Stimulated activated naive CD8-positive, alpha-beta T cell treated with anti-CD3 and anti-CD28 coated beads, Interleukin-15, amount 100 ng/mL, for 72 hours (primary cell): ENCODE measurements at regions not wholly inside any gene's neighbourhood (a gene's known extent, or its start where the extent isn't known, plus 50 kb on each side); places are given as distances from the start of the nearest gene placed in this dataset.

Experiments used
- ATAC-seq: fragments of 150-1000 bp; cut with Tn5 transposase; 2 replicates; pipeline ENCODE4 v1.10.0; 2021; ENCODE audit warnings: mild to moderate bottlenecking, moderate library complexity
- DNase-seq, 2 donors: peaks; one replicate each; pipeline ENCODE4 v3.0.0; 2021 to 2022
- H3K27ac Mint-ChIP-seq, 2 donors: one replicate each; pipeline ENCODE4 v1.8.0; 2022; ENCODE audit warnings: mild to moderate bottlenecking in 2 of 2, mixed read lengths in 2 of 2, moderate library complexity in 2 of 2
- H3K27me3 Mint-ChIP-seq: one replicate; pipeline ENCODE4 v1.8.0; 2022; ENCODE audit warnings: mixed read lengths
- H3K4me1 Mint-ChIP-seq: one replicate; pipeline ENCODE4 v1.8.0; 2022; ENCODE audit warnings: mild to moderate bottlenecking, mixed read lengths
- H3K4me3 Mint-ChIP-seq, 2 donors: one replicate each; pipeline ENCODE4 v1.8.0; 2022; ENCODE audit warnings: mild to moderate bottlenecking in 2 of 2, mixed read lengths in 2 of 2, moderate library complexity in 1 of 2
- H3K9me3 Mint-ChIP-seq, 2 donors: one replicate each; pipeline ENCODE4 v1.8.0; 2022; ENCODE audit warnings: mixed read lengths in 2 of 2

DNA sequence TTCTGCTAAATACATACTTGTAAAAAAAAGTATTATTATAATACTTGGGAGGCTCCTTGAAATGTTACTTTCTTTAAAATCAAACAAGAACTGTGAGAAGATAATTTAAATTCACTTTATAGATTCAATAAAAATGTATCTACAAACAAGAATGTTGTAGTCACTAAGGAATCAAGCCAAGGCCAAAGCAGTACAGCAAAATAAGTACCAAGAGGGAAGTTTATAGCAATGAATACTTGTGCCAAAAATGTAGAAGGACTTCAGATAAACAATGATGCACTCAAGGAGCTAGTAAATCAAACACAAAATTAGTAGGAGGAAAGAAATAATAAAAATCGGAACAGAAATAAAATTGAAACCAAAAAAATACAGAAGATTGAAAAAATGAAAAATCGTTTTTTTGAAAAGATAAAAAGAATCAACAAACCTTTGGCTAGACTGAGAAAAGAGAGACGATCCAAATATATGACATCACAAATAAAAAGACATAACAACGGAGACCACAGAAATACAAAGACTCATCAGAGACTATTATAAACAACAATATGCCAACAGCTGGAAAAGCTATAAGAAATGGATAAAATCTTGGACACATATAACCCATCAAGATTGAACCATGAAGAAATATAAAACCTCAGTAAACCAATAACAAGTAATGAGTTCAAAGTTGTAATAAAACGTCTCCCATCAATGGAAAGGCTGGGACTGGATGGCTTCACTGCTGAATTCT, 286.0 kb upstream of the TMEM229A start:
- H3K4me3 Mint-ChIP-seq: no peak overlapping the region
- H3K4me1 Mint-ChIP-seq: no peaks in the 10 kb centered on the region
- DNase-seq (no peak), ATAC-seq (no peak)
- peaks cover 8 to 13% of the 10 kb centered on the region in 2 donors for H3K9me3 Mint-ChIP-seq
- no peak overlapping the region for H3K27ac Mint-ChIP-seq
- no peaks in the 10 kb centered on the region for H3K27me3 Mint-ChIP-seq

DNA sequence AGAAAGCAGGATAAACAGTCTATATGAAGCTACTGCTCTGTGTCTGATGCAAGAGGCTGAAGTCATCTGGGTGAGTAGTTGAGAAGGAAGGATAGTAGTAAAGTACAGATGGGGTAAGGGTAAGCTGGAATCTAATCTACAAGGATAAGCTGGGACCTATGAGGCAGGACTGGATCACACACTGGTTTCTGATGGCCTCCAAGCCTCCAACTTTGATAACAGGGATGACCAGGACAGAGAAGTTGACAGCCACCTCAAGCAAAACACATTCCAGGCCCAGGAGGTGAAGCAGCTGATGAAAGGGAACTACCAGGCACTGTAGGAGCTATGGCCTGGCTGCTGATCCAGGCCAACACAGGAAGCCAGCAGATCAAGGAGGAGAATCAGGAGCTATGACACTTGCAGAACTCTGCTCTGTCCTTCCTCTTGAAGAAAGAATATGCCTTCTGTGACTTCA, 278.1 kb upstream of the TMEM229A start:
- no peaks in the 10 kb centered on the region for H3K4me1 Mint-ChIP-seq
- no peak overlapping the region for H3K27ac Mint-ChIP-seq
- H3K9me3 Mint-ChIP-seq: peaks cover 0 to 10% of the 10 kb centered on the region in 2 donors
- H3K4me3 Mint-ChIP-seq: no peak overlapping the region
- no peaks in the 10 kb centered on the region for H3K27me3 Mint-ChIP-seq
- no peak for DNase-seq
- ATAC-seq: no peak

DNA sequence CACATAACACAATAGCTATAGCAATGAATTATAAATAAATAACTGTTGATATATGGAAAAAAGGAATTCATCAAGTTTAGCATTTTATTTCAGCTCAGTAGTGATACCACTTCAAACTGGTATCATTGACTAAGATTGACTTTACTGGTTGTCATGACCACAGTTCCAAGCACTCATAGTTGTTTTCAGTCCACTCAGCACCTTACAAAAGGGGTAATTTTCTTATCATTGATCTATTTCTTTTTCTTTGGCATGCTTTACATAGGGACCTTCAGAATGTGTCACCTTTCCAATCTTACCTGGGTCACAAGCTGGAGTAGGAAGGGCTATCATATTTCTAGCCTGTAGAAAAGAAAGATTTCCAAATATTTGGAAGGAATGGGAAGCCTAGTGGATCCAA, 275.5 kb upstream of the TMEM229A start:
- Mint-ChIP-seq H3K27ac (no peak overlapping the region), H3K4me3 (no peak overlapping the region), H3K27me3 (no peaks in the 10 kb centered on the region), H3K9me3 (peaks cover 5 to 12% of the 10 kb centered on the region in 2 donors), H3K4me1 (no peaks in the 10 kb centered on the region)
- no peak for DNase-seq
- no peak for ATAC-seq

DNA sequence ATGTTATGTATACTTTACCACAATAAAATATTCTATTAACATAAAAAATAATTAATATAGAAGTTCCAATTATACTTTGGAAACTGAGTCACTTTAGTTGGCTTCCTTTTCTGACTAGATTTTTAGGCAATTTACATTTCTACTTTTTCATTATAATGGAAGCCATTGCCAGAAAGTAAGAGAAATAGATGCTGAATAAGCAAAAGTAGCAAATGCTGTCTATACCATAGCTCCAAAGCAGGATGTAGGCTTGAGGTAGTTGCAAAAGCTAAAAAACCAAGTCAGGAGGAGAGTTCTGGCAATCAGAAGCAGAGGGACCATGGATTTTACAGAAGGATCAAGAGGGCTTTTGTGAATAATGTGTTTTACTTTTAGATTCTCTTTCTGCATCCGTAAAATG, 262.4 kb upstream of the TMEM229A start:
- Mint-ChIP-seq H3K4me3 (no peak overlapping the region), H3K4me1 (no peaks in the 10 kb centered on the region)

DNA sequence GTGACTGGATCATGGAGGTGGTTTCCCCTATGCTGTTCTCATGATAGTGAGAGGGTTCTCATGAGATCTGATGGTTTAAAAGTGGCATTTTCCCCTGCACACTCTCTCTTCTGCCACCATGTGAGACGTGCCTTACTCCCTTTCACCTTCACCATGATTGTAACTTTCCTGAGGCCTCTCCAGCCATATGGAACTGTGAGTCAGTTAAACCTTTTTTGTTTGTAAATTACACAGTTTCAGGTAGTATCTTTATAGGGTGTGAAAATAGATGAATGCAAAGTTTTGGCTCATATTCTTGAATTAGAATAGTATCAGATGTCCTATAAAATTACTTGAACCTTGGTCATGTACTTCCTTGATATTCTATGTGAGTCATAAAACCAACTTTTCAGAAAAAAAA, 252.1 kb upstream of the TMEM229A start:
- ATAC-seq (no peak), DNase-seq (no peak)
- Mint-ChIP-seq H3K9me3 (peaks cover 7 to 9% of the 10 kb centered on the region in 2 donors), H3K27ac (no peak overlapping the region), H3K4me3 (no peak overlapping the region), H3K4me1 (no peaks in the 10 kb centered on the region), H3K27me3 (no peaks in the 10 kb centered on the region)

More for the DNA sequence above, 262.4 kb upstream of the TMEM229A start:
- no peak overlapping the region for H3K27ac Mint-ChIP-seq
- H3K27me3 Mint-ChIP-seq: no peaks in the 10 kb centered on the region
- ATAC-seq: no peak
- H3K9me3 Mint-ChIP-seq: peaks cover 29 to 39% of the 10 kb centered on the region in 2 donors
- no peak for DNase-seq

DNA sequence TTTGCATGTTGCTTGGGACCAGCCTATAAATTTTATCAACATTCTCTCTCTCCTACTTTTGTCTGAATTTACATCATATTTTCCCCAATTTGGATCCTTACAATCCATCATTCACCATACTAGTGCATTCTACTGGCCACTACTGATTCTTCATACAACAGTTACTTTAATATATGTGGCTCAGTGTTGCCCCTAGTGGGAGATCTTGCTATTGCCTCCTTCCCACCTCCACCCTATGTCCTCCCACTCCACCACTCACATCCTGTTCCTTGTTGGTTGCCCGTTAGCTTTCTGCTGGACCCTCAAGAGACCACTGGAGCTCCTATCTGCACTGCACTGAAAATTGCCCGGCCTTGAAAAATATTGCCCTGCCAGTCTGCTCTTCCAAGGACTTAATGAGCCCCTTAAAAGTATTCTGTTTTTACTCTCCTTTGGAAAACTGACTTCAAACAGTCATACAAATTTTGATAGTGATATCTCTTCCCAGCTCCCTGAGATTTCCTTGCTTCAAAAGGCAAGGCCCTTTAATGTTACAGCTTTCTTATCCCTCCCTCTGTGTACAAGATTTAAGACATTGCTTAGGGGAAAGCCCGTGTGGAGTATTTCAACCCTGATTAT, 243.2 kb upstream of the TMEM229A start:
- Mint-ChIP-seq H3K9me3 (peaks cover 0 to 7% of the 10 kb centered on the region in 2 donors), H3K27ac (no peak overlapping the region), H3K27me3 (no peaks in the 10 kb centered on the region), H3K4me3 (no peak overlapping the region), H3K4me1 (no peaks in the 10 kb centered on the region)
- ATAC-seq (peak; percentile 60), DNase-seq (peak; percentile 2 to 9)

DNA sequence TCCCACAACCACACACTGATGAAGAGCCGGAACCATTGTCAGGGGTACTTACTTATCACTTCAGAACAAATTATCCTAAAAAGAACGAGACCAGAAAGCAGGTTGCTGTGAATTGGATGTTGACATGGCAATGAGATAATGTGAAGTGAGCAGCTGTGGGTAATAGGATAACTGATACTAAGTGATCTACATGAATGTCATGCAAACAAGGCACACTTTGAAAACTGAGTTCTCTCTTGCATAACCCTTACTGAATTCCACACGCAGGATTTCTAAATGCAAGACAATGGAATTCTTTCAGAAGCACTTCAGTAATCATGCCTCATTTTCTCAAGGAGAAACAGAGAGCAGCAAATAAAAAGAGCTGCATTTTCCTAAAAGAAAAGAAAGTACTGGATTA, 242.5 kb upstream of the TMEM229A start:
- ATAC-seq: no peak
- DNase-seq: no peak
- Mint-ChIP-seq H3K4me1 (no peaks in the 10 kb centered on the region), H3K9me3 (peaks cover 0 to 7% of the 10 kb centered on the region in 2 donors), H3K27ac (no peak overlapping the region), H3K4me3 (no peak overlapping the region), H3K27me3 (no peaks in the 10 kb centered on the region)

DNA sequence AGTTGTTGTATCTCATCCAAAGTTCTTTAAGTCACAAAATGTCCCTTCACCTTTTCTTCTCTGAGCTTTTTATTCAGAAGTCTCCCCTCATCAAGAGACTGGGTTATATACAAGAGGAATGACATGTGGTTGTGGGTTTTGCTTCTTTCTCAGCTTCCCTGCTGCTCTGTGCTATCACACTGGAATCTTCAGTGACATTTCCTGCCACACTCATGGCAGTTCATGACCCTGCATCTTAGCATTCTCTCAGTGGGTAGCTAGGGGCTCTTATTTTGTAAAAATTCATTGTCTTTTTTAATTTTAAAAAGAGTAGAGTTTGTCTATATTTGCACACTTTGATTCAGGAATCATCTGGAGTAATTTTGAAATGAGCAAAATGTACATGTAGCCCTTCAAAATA, 236.9 kb upstream of the TMEM229A start:
- no peak for ATAC-seq
- Mint-ChIP-seq H3K27me3 (no peaks in the 10 kb centered on the region), H3K4me3 (no peak overlapping the region), H3K4me1 (no peaks in the 10 kb centered on the region), H3K9me3 (no peaks in the 10 kb centered on the region), H3K27ac (no peak overlapping the region)
- DNase-seq: no peak

DNA sequence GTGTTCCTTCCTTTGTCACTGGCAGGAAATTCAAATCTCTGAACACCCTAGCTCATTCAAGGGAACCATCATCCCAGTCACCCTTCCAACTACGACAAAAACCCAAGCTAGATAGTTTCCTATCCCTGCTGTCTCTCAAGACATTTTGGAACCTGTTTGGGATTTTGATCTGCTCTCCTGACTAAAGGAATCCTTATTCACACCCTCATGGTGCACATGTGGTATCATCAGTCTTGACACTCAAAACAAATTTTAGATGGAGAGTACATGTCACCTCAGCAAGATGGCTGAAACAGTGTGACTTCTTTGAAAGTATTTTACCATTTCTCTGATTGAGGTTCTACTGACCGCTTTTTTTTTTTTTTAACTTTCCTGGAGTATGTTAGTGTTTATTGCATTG, 234.3 kb upstream of the TMEM229A start:
- H3K4me1 Mint-ChIP-seq: no peaks in the 10 kb centered on the region
- H3K9me3 Mint-ChIP-seq: peaks cover 0 to 5% of the 10 kb centered on the region in 2 donors
- ATAC-seq (no peak), DNase-seq (no peak)
- H3K27ac Mint-ChIP-seq: no peak overlapping the region
- no peak overlapping the region for H3K4me3 Mint-ChIP-seq
- no peaks in the 10 kb centered on the region for H3K27me3 Mint-ChIP-seq

DNA sequence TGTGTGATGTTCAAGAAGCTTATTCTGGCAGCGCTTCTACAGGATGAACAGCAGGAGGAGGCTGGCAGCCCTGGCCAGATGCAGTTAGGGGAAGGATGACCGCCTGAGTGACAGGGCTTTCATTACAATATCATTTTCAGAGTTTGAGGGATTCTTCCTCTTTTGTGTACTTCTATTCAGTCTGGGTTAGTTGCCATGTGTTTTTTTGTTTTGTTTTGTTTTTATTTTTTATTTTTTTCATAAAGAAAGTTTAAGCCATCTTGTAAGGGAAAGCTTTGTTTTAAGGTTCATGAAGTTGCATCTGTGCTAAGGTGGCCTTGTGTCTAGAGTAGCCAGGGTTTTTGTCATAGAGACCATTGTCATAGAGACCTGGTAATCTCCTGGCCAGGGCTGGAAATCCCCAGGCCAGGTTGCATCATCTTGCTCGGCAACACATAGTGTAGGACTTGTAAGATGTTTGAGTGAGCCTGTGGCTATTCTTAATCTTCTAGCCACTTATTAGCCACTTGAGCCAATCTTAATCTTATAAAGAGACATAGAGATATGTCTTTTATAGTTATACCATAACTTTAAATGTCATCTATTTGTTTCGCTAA, 230.5 kb upstream of the TMEM229A start:
- no peaks in the 10 kb centered on the region for H3K27me3 Mint-ChIP-seq
- no peak overlapping the region for H3K4me3 Mint-ChIP-seq

DNA sequence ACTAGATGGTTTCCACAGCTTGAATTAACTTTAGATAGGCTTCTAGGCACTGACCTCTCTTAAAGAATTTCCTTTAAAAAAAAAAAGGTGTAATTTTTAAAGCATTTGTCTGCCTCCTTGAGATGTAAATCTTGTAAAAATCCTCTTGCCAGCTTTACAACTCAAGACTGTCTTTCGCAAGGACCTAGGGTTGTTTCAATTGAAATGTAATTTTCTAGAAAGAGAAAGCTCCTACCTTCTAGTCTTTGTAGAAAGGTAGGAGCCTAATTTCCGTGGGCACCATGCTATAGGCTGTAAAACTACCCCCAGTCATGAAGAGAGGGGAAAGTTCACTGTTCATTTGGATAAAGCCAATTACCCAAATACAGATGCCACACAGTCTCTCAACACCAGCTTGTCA, 228.8 kb upstream of the TMEM229A start:
- ATAC-seq (no peak), DNase-seq (no peak)
- H3K4me3 Mint-ChIP-seq: no peak overlapping the region
- no peaks in the 10 kb centered on the region for H3K27me3 Mint-ChIP-seq
- no peaks in the 10 kb centered on the region for H3K4me1 Mint-ChIP-seq
- H3K27ac Mint-ChIP-seq: no peak overlapping the region
- peaks cover 0 to 5% of the 10 kb centered on the region in 2 donors for H3K9me3 Mint-ChIP-seq

More for the DNA sequence above, 230.5 kb upstream of the TMEM229A start:
- DNase-seq: peak in 1 of 2 donors; percentile 25
- Mint-ChIP-seq H3K4me1 (no peaks in the 10 kb centered on the region), H3K9me3 (peaks cover 0 to 5% of the 10 kb centered on the region in 2 donors), H3K27ac (peak overlapping the region; percentile 57 to 78)
- ATAC-seq: peak; percentile 81

DNA sequence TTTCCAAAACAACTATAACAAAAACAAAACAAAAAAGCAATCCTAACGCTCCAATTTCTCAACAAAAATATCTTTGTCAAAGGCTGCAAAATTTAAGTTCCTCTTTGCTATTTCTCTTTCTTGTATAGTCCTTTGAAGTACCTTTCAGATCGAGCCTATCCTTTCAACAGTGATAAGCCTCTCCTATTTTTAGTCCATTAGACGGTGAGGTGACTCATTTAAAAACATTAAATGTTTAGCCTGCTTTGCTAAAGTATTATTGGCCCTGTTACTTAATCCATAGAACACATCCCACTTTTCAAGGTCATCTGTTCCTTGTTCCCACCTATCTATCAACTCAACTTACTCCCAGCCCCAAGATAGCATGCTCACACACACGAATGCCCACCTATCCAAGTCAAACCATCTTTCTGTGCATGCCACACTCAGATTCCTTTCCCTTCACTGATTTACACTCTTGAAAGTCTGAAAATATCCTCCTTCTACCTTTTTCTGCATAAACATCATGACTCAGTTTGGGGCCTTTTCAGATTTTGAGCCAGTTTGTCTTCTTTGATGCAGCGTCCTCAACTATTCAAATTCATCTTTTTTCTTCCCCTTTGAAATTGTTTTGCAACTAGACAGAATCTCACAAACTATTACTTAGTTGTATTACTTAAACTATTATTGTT, 224.9 kb upstream of the TMEM229A start:
- Mint-ChIP-seq H3K27me3 (no peaks in the 10 kb centered on the region), H3K4me1 (no peaks in the 10 kb centered on the region), H3K27ac (no peak overlapping the region), H3K9me3 (peaks cover 0 to 8% of the 10 kb centered on the region in 2 donors), H3K4me3 (no peak overlapping the region)
- no peak for ATAC-seq
- DNase-seq: no peak

DNA sequence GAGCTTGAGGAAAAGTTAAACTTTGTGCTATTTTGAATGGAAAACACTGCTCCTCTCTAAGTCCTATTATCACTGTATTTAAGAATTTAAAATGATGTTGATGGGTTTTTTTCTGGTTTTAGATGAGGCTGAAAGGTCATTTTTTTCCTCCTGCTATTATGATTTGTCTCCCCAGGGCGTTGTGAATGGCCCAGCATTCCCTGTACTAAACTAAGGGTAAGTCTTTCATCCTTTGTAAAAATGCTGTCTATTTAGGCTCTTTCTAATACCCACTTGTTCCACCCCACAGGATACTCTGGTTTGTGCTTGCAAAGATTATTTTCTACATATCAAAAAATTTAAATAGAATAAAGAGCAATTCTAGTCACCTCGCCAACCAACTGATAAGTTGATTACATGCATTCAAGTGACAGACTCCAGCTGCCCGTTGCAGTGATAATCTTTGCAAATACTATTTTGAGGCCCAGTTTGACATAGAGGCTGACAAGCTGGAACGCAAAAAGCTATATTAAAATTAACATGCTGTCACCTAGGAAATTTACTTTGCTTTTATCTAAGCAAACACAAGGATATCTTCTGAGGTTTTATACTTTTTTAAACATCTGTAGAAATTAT, 222.3 kb upstream of the TMEM229A start:
- Mint-ChIP-seq H3K27ac (no peak overlapping the region), H3K9me3 (peaks cover 0 to 8% of the 10 kb centered on the region in 2 donors), H3K4me3 (no peak overlapping the region), H3K27me3 (no peaks in the 10 kb centered on the region), H3K4me1 (no peaks in the 10 kb centered on the region)
- no peak for DNase-seq
- no peak for ATAC-seq

DNA sequence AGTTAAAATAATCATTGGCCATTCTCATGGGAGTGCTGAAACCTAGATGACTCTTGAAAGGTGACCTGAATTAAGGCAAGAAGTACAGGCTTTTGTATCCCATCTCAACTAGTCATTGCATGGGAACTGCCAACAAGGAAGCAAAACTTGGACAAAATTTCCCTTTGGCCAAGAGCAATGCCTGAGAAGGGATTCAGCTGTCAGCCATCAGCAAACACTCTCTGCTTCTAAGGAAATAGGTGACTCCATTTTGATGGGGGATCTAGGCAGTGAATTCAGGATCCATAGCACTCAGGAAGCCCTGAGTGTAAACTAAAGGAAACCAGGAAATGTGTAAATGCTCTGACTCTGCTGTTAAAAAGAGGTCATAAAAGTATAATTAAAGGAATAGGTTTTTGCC, 221.5 kb upstream of the TMEM229A start:
- DNase-seq (no peak), ATAC-seq (no peak)
- no peak overlapping the region for H3K27ac Mint-ChIP-seq
- H3K4me1 Mint-ChIP-seq: no peaks in the 10 kb centered on the region
- H3K27me3 Mint-ChIP-seq: no peaks in the 10 kb centered on the region
- H3K9me3 Mint-ChIP-seq: peaks cover 0 to 8% of the 10 kb centered on the region in 2 donors
- no peak overlapping the region for H3K4me3 Mint-ChIP-seq

DNA sequence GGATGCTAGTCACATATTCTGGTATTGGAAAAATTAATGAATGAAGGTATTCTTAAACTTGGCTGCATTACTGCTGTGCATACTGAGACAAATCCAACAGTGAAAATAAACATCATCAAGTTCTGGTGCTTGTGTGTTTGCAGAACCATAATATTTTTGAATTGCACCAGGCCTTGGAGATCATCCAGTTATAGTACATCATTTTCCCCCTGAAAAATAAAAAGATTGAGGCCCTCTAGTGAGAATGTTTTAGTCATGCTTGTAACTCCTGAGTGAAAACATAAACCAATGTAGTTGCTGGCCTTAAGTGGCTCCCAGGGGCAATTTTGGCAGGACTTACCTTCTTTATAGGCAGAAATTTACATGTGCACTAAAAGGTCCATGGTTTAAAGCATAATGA, 218.8 kb upstream of the TMEM229A start:
- ATAC-seq (no peak), DNase-seq (no peak)
- Mint-ChIP-seq H3K4me1 (no peaks in the 10 kb centered on the region), H3K27ac (no peak overlapping the region), H3K9me3 (peaks cover 0 to 8% of the 10 kb centered on the region in 2 donors), H3K27me3 (no peaks in the 10 kb centered on the region), H3K4me3 (no peak overlapping the region)
